GM03348 (cell line): ENCODE measurements at regions not wholly inside any gene's neighbourhood (a gene's known extent, or its start where the extent isn't known, plus 50 kb on each side); places are given as distances from the start of the nearest gene placed in this dataset.
A peak's percentile ranks its signal among the peaks of the same experiment; 100 is the strongest.

Experiments
- DNase-seq: peaks from one replicate; pipeline ENCODE4 v3.0.0; 2012; ENCODE audit warnings: low spot score

- DNase-seq = no peak
Observed at GRCh38 chr7:116418524-116418923, 81.0 kb upstream of the CAV2 start.

GRCh38 chr7:116420003-116420402 is 79.5 kb upstream of the CAV2 start:
- no peak for DNase-seq

DNA sequence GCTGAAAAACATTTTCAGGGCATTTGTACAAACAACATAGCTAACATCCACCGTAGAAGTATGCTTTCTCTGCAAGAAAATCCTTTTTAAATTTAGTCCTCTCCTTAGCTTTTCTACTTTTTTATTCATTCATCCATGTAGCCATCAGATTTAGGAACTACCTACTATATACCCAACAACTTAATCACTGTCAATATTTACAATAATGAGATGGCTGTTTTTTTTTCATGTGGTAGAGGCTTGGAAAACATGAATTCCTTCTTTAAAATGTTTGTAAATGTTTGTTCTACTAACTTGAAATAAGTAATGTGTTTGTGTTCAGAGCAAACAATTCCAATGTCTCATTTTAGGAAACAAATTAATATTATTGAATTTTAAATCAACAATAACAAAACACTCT is 78.2 kb upstream of the CAV2 start:
- no peak for DNase-seq

DNA sequence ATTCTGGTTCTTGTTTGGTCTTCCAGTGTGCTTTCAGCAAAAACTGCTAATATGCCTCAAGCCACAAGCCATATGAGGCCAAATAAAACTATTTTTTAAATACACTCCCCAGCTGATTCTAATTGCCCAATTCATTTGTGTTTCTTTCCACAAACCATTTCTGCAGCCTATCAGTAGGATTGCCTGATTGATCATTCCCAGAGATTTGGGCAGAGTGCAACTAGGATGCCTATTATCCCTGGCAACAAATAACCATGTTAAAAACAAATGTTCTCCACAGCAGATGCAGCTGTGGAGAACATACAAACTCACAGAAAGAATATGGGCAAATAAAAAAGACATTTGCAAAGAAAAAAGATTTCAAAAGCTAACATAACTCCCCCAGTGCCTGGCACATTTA is 76.9 kb upstream of the CAV2 start:
- DNase-seq = no peak

DNA sequence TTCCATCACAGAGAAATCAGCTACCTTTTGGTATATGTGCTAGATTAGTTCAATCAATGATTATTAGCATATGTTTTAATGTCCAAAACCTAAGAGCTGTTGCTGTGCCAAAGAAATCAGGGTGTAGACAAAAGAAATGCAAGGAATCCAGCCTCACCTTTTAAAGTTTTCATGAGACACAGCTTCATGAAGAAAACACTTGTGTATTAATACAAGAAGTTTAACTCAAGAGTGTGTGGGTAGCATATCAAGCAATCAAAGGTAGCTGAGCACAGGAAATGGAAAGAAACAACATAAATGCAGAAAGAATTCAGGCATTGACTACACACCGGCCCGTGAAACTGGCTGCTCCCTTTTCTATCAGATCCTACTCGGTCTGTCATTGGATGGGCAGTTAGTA is 76.0 kb upstream of the CAV2 start:
- DNase-seq = no peak

DNA sequence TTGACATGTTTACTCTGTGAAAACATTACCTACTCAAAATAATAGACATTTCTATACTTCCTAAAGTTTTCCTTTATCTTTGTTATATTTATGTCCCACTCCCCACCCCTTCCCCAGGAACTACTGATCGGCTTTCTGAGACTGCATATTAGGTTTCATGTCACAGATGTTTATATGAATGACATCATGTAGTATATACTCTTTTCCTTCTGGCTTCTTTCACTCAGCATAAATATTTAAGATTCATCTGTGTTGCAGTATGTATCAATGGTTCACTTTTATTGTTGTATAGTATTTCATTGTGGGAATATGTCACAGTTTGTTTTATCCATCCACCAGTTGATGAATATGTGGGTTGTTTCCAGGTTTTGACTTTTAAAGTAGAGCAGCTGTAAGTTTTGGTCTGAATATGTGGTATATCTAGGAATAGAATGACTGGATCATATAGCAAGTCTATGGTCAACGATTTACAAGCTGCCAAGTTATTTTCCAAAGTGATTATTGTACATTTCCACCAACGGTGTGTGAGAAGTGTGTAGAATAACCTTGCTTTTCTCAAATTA is 73.8 kb upstream of the CAV2 start:
- DNase-seq = no peak

- peak; percentile 58 for DNase-seq
Observed at GRCh38 chr7:116426428-116427156, 72.9 kb upstream of the CAV2 start.

- no peak for DNase-seq
Observed at GRCh38 chr7:116429986-116430619, 69.4 kb upstream of the CAV2 start.

- DNase-seq = no peak
Observed at GRCh38 chr7:116431787-116432526, 67.6 kb upstream of the CAV2 start.

- no peak for DNase-seq
Observed at GRCh38 chr7:116432527-116432916, 67.0 kb upstream of the CAV2 start.

GRCh38 chr7:116433246-116433645 is 66.3 kb upstream of the CAV2 start:
- peak; percentile 48 for DNase-seq

- DNase-seq = peak; percentile 67
Observed at GRCh38 chr7:116434820-116435341, 64.7 kb upstream of the CAV2 start.

DNA sequence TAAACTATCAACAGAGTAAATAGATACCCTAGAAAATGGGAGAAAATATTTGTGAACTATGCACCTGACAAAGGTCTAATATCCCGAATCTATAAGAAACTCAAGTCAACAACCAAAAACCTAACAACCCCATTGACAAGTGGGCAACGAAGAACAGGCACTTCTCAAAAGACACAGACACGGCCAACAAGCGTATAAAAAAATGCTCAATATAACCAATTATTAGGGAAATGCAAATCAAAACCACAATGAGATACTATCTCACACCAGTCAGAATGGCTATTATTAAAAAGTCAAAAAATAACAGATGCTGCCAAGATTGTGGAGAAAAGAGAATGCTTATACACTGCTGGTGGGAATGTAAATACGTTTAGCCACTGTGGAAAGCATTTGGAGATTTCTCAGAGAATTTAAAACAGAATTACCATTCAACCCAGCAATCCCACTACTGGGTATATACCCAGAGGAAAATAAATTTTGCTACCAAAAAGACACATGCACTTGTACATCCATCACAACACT is 63.2 kb upstream of the CAV2 start:
- no peak for DNase-seq

GRCh38 chr7:116438267-116438666 is 61.3 kb upstream of the CAV2 start:
- no peak for DNase-seq

DNA sequence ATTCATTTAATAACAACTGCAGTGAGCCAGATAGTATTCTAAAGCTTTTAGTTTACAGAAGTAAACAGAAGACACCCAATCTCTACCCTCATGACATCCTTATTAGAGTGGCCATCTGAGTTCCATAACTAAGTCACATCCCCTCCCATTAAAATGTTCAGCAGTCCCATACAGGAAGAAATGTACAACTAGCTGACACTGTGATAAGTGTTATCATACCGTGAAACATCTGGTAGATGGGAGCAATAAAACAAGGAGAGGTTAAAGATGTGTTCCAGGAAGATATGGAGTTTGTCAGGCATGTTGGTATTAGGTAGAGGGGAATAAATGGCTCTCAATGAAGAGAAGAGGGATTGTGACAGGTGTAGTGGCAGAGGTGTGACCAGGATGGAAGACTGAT is 60.5 kb upstream of the CAV2 start:
- DNase-seq = no peak

- DNase-seq = no peak
Observed at GRCh38 chr7:116439841-116440549, 59.5 kb upstream of the CAV2 start.

GRCh38 chr7:116441534-116441933 is 58.0 kb upstream of the CAV2 start:
- peak; percentile 39 for DNase-seq

DNA sequence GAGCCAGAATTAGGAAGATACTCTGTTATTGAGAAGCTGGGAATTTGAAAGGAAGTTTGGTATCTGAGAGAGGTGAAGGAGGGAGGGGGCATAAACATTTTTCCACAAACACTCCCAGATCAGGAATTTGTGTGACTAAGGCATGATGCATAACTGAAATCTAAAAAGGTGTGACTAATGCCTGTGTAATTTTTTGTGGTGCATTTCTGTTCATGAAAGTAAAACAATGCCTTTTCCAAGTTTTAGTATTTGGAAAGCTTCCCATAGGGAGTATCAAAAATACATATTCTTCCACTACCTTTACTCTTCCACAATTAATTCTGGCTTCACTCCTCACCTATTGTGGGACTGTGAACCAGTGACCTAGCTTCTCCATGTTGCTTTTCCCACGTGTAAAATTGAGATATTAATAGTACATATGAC is 56.4 kb upstream of the CAV2 start:
- peak; percentile 83 for DNase-seq

DNA sequence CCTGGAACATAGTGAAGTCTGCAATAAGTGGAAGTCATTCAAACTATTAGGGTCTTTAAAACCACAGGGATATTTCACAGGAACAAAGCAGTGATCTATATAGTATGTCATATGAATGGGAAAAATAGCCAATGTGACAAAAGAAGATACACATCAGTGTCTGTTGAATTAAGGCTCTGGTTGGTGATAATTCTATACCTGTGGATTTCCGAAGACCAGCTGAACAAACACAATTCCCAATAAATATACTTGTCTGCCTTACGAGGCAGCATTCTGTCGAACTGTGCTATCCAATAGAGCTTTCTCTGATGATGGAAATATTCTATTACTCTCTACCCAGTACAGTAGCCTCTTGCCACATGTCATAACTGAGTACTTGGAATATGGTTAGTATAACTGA is 55.9 kb upstream of the CAV2 start:
- no peak for DNase-seq

GRCh38 chr7:116445447-116446211 is 53.9 kb upstream of the CAV2 start:
- DNase-seq = no peak
